ENCODE measurements at regions not wholly inside any gene's neighbourhood (a gene's known extent, or its start where the extent isn't known, plus 50 kb on each side); places are given as distances from the start of the nearest gene placed in this dataset.

DNA sequence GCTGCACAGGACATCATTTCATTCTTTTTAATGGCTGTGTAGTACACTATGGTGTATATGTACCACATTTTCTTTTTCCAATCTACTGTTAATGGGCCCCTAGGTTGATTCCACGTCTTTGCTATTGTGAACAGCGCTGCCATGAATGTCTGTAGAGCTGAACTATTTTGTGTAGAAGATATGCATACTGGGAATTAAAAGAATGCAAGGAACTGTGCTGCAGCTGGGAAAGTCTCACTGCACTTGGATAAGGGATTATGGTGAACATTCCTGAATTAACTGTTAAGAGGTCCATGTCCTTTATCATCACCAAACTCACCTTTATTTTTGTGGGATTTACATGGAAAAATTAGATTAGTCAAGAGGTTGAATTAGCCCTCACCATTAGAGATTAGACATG is 224.7 kb downstream of the SNX19 start:
- no peak for DNase-seq (ENCODE audit: low read depth)
- TF ChIP-seq, protein P1, sequence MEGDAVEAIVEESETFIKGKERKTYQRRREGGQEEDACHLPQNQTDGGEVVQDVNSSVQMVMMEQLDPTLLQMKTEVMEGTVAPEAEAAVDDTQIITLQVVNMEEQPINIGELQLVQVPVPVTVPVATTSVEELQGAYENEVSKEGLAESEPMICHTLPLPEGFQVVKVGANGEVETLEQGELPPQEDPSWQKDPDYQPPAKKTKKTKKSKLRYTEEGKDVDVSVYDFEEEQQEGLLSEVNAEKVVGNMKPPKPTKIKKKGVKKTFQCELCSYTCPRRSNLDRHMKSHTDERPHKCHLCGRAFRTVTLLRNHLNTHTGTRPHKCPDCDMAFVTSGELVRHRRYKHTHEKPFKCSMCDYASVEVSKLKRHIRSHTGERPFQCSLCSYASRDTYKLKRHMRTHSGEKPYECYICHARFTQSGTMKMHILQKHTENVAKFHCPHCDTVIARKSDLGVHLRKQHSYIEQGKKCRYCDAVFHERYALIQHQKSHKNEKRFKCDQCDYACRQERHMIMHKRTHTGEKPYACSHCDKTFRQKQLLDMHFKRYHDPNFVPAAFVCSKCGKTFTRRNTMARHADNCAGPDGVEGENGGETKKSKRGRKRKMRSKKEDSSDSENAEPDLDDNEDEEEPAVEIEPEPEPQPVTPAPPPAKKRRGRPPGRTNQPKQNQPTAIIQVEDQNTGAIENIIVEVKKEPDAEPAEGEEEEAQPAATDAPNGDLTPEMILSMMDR (conservative IDR thresholded peaks at IDR 0.05; ENCODE audit: low read depth, low read length) = no peak
- H3K4me3 ChIP-seq (ENCODE audit: low read length) = no peak overlapping the region

DNA sequence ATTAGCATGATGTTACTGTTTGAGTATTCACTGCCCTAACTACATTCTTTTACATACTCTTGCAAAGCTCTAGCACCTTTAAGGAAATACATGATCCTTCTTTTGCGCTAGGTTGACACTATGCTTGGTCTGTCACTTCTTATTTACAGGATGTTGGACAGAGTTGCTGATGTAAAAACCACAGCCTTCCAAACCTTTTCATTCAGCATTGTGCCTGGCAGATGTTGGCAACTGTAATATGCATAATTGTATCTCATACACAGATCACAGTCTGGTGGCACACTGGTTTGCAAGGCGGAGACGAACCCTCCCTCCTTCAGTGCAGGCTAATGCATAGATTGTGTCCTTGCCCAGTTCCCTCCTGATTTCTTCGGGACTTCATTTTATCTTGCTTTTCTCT is 224.1 kb downstream of the SNX19 start:
- no peak for DNase-seq (ENCODE audit: low read depth)
- TF ChIP-seq, protein P1 (conservative IDR thresholded peaks at IDR 0.05; ENCODE audit: low read depth, low read length) = no peak
- H3K4me3 ChIP-seq (ENCODE audit: low read length) = no peak overlapping the region

DNA sequence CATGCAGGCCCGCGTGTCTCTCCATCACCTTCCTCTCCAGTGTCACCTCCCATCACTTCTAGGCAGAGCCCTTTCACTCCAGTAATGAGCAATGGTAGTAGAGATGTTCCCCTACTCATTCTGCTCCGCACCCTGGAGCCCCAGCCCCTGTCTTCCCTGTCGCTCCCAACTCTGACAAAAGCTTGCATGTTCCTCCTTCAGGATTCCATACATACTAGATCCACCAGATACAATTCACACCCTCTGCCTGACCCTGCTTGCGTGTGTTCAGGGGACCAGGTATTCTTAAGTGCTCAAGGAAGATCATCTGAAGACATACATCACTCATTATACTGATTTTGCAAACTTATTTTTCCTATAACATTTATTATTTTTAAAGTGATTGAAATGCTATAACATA is 222.7 kb downstream of the SNX19 start:
- no peak overlapping the region for H3K4me3 ChIP-seq (ENCODE audit: low read length)
- TF ChIP-seq, protein P1 (conservative IDR thresholded peaks at IDR 0.05; ENCODE audit: low read depth, low read length) = no peak
- no peak for DNase-seq (ENCODE audit: low read depth)

DNA sequence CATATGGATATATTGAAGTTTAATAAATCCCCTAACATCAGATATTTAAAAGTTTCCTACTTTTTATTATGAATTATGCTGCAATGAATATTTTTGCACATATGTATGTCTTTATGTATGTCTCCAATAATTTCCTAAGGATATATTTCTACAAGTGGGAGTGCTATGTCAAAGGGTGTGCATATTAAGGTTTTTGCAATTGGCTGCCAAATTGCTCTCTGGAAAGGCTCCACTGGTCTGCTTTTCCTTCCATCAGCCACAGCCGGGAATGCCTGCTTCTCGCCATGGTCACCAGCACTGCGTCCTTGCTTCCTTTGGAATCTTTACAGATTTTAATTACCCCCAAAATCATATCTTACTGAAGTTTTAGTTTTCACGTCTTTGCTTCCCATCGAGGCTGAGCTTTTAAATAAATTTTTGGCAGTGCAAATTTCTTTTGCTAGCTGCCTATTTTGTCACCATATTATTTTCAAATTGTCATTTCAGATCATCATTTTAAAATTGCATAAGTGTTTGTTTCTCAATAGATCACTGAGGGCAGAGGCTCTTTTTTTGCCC is 221.7 kb downstream of the SNX19 start:
- TF ChIP-seq, protein P1 (conservative IDR thresholded peaks at IDR 0.05; ENCODE audit: low read depth, low read length) = no peak
- H3K4me3 ChIP-seq (ENCODE audit: low read length) = no peak overlapping the region
- no peak for DNase-seq (ENCODE audit: low read depth)

DNA sequence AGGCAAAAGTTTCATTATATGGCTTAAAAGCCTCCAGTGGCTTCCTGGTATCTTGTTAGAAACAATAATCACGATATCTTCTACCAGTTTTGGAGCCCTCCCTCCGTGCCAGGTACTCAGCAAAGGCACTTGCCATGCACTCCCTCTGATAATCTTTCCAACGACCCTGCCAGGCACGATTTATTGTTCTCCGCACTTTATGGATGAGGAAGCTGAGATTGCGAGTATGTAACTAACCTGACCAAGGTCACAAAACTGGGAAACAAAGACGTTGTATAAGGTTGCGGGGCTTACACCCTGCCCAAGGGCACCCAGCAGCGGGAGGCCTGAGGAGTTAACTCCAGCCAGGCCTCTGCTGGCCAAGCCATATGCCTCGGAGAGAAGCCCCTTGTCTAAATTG is 218.1 kb downstream of the SNX19 start:
- TF ChIP-seq, protein P1 (conservative IDR thresholded peaks at IDR 0.05; ENCODE audit: low read depth, low read length) = no peak
- DNase-seq (ENCODE audit: low read depth) = no peak
- H3K4me3 ChIP-seq (ENCODE audit: low read length) = no peak overlapping the region

- no peak overlapping the region for H3K4me3 ChIP-seq (ENCODE audit: low read length)
- no peak for DNase-seq (ENCODE audit: low read depth)
- TF ChIP-seq, protein P1 (conservative IDR thresholded peaks at IDR 0.05; ENCODE audit: low read depth, low read length) = no peak
These were observed 216.7 kb downstream of the SNX19 start for GRCh38 chr11:130699561-130699960.

DNA sequence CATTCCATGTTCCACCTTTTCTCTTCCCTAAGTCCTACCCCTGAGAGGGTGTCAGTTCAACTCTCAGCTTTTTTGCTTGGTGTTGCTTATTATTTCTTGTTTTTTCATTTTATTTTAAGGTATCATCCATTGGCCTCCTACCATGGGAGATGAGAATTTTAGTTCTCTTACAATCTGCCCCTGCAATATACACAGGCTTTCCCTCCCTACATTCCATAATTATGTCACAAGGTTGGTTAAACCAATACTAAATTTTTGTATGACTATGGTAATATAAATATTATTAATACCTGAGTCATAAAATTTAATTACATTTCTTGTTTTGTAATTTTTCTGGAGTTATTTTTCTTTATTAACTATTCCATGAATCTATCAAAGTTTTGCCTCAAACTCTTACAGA is 216.2 kb downstream of the SNX19 start:
- DNase-seq (ENCODE audit: low read depth) = no peak
- TF ChIP-seq, protein P1 (conservative IDR thresholded peaks at IDR 0.05; ENCODE audit: low read depth, low read length) = no peak
- no peak overlapping the region for H3K4me3 ChIP-seq (ENCODE audit: low read length)
